ENCODE measurements at regions not wholly inside any gene's neighbourhood (a gene's known extent, or its start where the extent isn't known, plus 50 kb on each side); places are given as distances from the start of the nearest gene placed in this dataset.

DNA sequence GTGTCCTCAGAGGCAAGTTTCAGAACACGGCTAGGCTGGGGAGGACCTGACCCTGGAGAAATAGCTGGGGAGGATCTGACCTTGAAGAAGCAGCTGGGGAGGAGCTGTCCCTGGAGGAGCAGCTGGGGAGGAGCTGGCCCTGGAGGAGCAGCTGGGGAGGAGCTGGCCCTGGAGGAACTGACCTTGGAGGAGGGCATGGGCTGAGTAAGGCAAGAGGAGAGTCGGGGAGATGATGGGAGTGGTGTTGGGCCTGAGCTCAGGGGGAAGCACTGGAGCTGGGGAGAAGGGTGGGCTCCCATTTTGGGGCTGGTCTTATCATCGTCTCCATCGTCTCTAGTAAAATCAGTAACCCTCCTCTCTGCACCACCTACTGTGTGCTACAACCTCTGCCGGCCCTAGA is 179.8 kb upstream of the SHH start:
- in situ Hi-C loops (cut with HindIII; ENCODE audit: low pct_unique_long_range_greater_than_20kb, low sequenced_read_pairs): no loop called here
- ChIA-PET POLR2A (no interaction called here), CTCF (no interaction called here)
- Histone ChIP-seq H3K27ac (ENCODE audit: low read length) (no peak overlapping the region), H3K4me3 (ENCODE audit: low read depth in 2 of 2, low read length in 2 of 2) (no peak overlapping the region), H3K36me3 (ENCODE audit: control insufficient read depth, insufficient read depth, low read length) (no peaks in the 10 kb centered on the region), H3K9me3 (ENCODE audit: control insufficient read depth, insufficient read depth, low read depth, low read length) (no peaks in the 10 kb centered on the region), H3K4me1 (ENCODE audit: control insufficient read depth, insufficient read depth, low read length) (no peaks in the 10 kb centered on the region), H3K27me3 (ENCODE audit: control insufficient read depth, insufficient read depth, low read length) (no peaks in the 10 kb centered on the region)
- no TSS peak for BruUV-seq (replicated peaks)
- ATAC-seq (no peak), DNase-seq (ENCODE audit: low read depth, low spot score) (no peak)
- intact Hi-C loops (cut with micrococcal nuclease; ENCODE audit: unreplicated experiment): no loop called here
- no peak for TF ChIP-seq POLR2AphosphoS5 (IDR thresholded peaks at IDR 0.05; ENCODE audit: low read depth, low read length)
- TF ChIP-seq, protein P1, sequence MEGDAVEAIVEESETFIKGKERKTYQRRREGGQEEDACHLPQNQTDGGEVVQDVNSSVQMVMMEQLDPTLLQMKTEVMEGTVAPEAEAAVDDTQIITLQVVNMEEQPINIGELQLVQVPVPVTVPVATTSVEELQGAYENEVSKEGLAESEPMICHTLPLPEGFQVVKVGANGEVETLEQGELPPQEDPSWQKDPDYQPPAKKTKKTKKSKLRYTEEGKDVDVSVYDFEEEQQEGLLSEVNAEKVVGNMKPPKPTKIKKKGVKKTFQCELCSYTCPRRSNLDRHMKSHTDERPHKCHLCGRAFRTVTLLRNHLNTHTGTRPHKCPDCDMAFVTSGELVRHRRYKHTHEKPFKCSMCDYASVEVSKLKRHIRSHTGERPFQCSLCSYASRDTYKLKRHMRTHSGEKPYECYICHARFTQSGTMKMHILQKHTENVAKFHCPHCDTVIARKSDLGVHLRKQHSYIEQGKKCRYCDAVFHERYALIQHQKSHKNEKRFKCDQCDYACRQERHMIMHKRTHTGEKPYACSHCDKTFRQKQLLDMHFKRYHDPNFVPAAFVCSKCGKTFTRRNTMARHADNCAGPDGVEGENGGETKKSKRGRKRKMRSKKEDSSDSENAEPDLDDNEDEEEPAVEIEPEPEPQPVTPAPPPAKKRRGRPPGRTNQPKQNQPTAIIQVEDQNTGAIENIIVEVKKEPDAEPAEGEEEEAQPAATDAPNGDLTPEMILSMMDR (IDR thresholded peaks at IDR 0.05): no peak
- TF ChIP-seq, protein P2, sequence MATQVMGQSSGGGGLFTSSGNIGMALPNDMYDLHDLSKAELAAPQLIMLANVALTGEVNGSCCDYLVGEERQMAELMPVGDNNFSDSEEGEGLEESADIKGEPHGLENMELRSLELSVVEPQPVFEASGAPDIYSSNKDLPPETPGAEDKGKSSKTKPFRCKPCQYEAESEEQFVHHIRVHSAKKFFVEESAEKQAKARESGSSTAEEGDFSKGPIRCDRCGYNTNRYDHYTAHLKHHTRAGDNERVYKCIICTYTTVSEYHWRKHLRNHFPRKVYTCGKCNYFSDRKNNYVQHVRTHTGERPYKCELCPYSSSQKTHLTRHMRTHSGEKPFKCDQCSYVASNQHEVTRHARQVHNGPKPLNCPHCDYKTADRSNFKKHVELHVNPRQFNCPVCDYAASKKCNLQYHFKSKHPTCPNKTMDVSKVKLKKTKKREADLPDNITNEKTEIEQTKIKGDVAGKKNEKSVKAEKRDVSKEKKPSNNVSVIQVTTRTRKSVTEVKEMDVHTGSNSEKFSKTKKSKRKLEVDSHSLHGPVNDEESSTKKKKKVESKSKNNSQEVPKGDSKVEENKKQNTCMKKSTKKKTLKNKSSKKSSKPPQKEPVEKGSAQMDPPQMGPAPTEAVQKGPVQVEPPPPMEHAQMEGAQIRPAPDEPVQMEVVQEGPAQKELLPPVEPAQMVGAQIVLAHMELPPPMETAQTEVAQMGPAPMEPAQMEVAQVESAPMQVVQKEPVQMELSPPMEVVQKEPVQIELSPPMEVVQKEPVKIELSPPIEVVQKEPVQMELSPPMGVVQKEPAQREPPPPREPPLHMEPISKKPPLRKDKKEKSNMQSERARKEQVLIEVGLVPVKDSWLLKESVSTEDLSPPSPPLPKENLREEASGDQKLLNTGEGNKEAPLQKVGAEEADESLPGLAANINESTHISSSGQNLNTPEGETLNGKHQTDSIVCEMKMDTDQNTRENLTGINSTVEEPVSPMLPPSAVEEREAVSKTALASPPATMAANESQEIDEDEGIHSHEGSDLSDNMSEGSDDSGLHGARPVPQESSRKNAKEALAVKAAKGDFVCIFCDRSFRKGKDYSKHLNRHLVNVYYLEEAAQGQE (IDR thresholded peaks at IDR 0.05; ENCODE audit: insufficient read depth in 1 of 2, low read depth in 2 of 2, low read length in 1 of 2): no peak
- no peak for TF ChIP-seq SIN3A (IDR thresholded peaks at IDR 0.05; ENCODE audit: borderline replicate concordance, insufficient read depth, low read depth, low read length)
- no peak for TF ChIP-seq TCF7L2 (IDR thresholded peaks at IDR 0.05; ENCODE audit: low read depth, low read length)

DNA sequence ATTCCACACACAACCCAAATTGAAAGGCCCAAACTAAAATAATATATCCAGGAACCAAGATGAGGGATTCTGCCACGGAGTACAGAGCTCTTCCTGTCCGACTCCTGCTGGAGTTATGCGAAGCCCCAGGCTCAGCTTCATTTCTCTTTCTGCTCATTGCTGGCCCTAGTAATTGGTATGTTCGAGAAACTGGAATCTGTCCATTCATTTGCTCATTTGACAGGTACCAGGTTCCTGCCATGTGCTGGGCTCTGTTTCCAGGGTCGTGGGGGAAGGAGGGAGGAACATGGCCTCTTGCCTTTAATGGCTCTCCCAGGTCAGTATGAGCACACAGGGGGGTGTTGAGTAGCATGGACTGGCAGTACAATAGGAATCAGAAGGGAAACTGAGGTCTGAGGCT is 179.2 kb upstream of the SHH start:
- TF ChIP-seq TCF7L2 (IDR thresholded peaks at IDR 0.05; ENCODE audit: low read depth, low read length): no peak
- TF ChIP-seq, protein P2 (IDR thresholded peaks at IDR 0.05; ENCODE audit: insufficient read depth in 1 of 2, low read depth in 2 of 2, low read length in 1 of 2): no peak
- TF ChIP-seq, protein P1 (IDR thresholded peaks at IDR 0.05): no peak
- no peak for TF ChIP-seq POLR2AphosphoS5 (IDR thresholded peaks at IDR 0.05; ENCODE audit: low read depth, low read length)
- no peak for TF ChIP-seq SIN3A (IDR thresholded peaks at IDR 0.05; ENCODE audit: borderline replicate concordance, insufficient read depth, low read depth, low read length)
- ATAC-seq (no peak), DNase-seq (ENCODE audit: low read depth, low spot score) (no peak)
- Histone ChIP-seq H3K36me3 (ENCODE audit: control insufficient read depth, insufficient read depth, low read length) (no peaks in the 10 kb centered on the region), H3K4me3 (ENCODE audit: low read depth in 2 of 2, low read length in 2 of 2) (no peak overlapping the region), H3K27me3 (ENCODE audit: control insufficient read depth, insufficient read depth, low read length) (no peaks in the 10 kb centered on the region), H3K27ac (ENCODE audit: low read length) (no peak overlapping the region), H3K4me1 (ENCODE audit: control insufficient read depth, insufficient read depth, low read length) (no peaks in the 10 kb centered on the region), H3K9me3 (ENCODE audit: control insufficient read depth, insufficient read depth, low read depth, low read length) (no peaks in the 10 kb centered on the region)
- BruUV-seq (replicated peaks): no TSS peak
- ChIA-PET POLR2A (no interaction called here), CTCF (no interaction called here)
- in situ Hi-C loops (cut with HindIII; ENCODE audit: low pct_unique_long_range_greater_than_20kb, low sequenced_read_pairs): no loop called here
- intact Hi-C loops (cut with micrococcal nuclease; ENCODE audit: unreplicated experiment): no loop called here

All from Panc1 (cell line).